ENCODE measurements at regions not wholly inside any gene's neighbourhood (a gene's known extent, or its start where the extent isn't known, plus 50 kb on each side); places are given as distances from the start of the nearest gene placed in this dataset.

- TF ChIP-seq EZH2 (IDR thresholded peaks at IDR 0.05): no peak
- TF ChIP-seq POLR2AphosphoS5 (IDR thresholded peaks at IDR 0.05; ENCODE audit: borderline replicate concordance, low read depth, low read length): no peak
Observed at GRCh38 chr18:43744960-43745745, 467.9 kb upstream of the SYT4 start.

Data from SK-N-MC (cell line).